GM13976 (cell line): ENCODE measurements at regions not wholly inside any gene's neighbourhood (a gene's known extent, or its start where the extent isn't known, plus 50 kb on each side); places are given as distances from the start of the nearest gene placed in this dataset.

Source experiments
- DNase-seq: peaks from one replicate; pipeline ENCODE4 v3.0.0; 2012; ENCODE audit warnings: low spot score
- CTCF ChIP-seq: IDR thresholded peaks from 2 replicates; pipeline ENCODE4 v1.5.1; 2012; ENCODE audit warnings: borderline replicate concordance, mild to moderate bottlenecking; ENCODE audit not compliant: insufficient read depth; ENCODE audit errors: extremely low read depth, missing control alignments, control extremely low read depth
- in situ Hi-C: fragments of 300-500 bp; cut with MboI; formaldehyde crosslinking; loops from one replicate; pipeline ENCODE4 v1.12.0; 2022; ENCODE audit warnings: low sequenced_read_pairs, mixed read lengths, inconsistent platforms; ENCODE audit not compliant: unreplicated experiment

- in situ Hi-C loops = no loop called here
- no peak for TF ChIP-seq CTCF
- DNase-seq = no peak
Measured at GRCh38 chr15:93506646-93507045, 417.6 kb upstream of the RGMA start.

GRCh38 chr15:93505506-93505905 is 416.5 kb upstream of the RGMA start:
- no peak for DNase-seq
- in situ Hi-C loops = no loop called here
- TF ChIP-seq CTCF = no peak

GRCh38 chr15:93501946-93502345 is 412.9 kb upstream of the RGMA start:
- no peak for TF ChIP-seq CTCF
- DNase-seq = no peak
- in situ Hi-C loops = no loop called here

- no peak for TF ChIP-seq CTCF
- in situ Hi-C loops = no loop called here
- DNase-seq = no peak
Measured at GRCh38 chr15:93500155-93500554, 411.1 kb upstream of the RGMA start.

GRCh38 chr15:93497291-93497690 is 408.3 kb upstream of the RGMA start:
- in situ Hi-C loops = no loop called here
- no peak for DNase-seq
- no peak for TF ChIP-seq CTCF

- no peak for TF ChIP-seq CTCF
- in situ Hi-C loops = no loop called here
- no peak for DNase-seq
Measured at GRCh38 chr15:93496888-93497287, 407.9 kb upstream of the RGMA start.
